Ascending aorta (tissue), 2 donors: ENCODE measurements at regions not wholly inside any gene's neighbourhood (a gene's known extent, or its start where the extent isn't known, plus 50 kb on each side); places are given as distances from the start of the nearest gene placed in this dataset.

Experiments used
- DNase-seq, 2 donors: peaks; one replicate each; pipeline ENCODE4 v3.0.0-alpha.2; 2019; ENCODE audit warnings: low spot score in 2 of 2
- H3K27ac ChIP-seq, 2 donors: fragments of 200-600 bp; sonication (generic); one replicate each; pipeline ENCODE4 v1.5.1; 2016 to 2017; ENCODE audit warnings: mild to moderate bottlenecking in 1 of 2
- H3K27me3 ChIP-seq: fragments of 200-600 bp; sonication (generic); one replicate; pipeline ENCODE4 v1.5.1; 2017
- H3K36me3 ChIP-seq, 2 donors: fragments of 200-600 bp; sonication (generic); one replicate each; pipeline ENCODE4 v1.5.1; 2016
- H3K4me1 ChIP-seq, 2 donors: fragments of 200-600 bp; sonication (generic); one replicate each; pipeline ENCODE4 v1.5.1; 2016 to 2017; ENCODE audit warnings: mild to moderate bottlenecking in 1 of 2
- H3K4me3 ChIP-seq, 2 donors: fragments of 200-600 bp; sonication (generic); one replicate each; pipeline ENCODE4 v1.5.1; 2016 to 2017; ENCODE audit warnings: mild to moderate bottlenecking in 1 of 2
- H3K9me3 ChIP-seq, 2 donors: fragments of 200-600 bp; sonication (generic); one replicate each; pipeline ENCODE4 v1.5.1; 2016
- intact Hi-C: fragments of 100-400 bp; cut with DNase I; formaldehyde crosslinking; loops from one replicate; pipeline ENCODE4 v1.15.1; 2023
- TF ChIP-seq, protein P1 (sequence below), 3 experiments: fragments of 200-600 bp in 2 of 3; fragments of 450-650 bp in 1 of 3; sonication (generic) in 2 of 3; IDR thresholded peaks; one replicate each; pipeline ENCODE4 v1.5.1; 2016 to 2019; ENCODE audit warnings: antibody characterized with exemption in 3 of 3, mild to moderate bottlenecking in 1 of 3, moderate library complexity in 1 of 3

DNA sequence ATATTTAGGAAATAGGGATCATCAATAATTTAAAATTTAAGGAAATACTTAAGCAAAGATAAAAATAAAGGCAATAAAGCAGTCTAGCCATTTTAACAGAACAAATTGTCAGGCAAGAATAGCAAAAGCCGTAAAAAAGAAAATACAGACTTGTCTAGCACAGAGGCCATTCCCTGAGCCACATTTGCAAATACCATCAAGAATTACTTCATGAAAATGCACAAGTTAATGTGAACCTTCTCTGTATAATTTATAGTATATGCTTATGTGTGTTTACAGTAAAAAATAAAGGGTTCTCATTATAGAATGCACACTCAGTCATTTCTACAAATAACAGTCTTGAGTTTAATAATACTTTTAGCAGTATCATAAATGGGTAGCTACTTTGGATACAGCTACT lies 505.9 kb upstream of the CPEB2 start:
- intact Hi-C loops: no loop called here
- Histone ChIP-seq H3K36me3 (no peaks in the 10 kb centered on the region), H3K27me3 (no peaks in the 10 kb centered on the region), H3K27ac (no peak overlapping the region), H3K9me3 (no peaks in the 10 kb centered on the region), H3K4me1 (no peaks in the 10 kb centered on the region), H3K4me3 (no peak overlapping the region)
- DNase-seq: no peak
- TF ChIP-seq, protein P1, sequence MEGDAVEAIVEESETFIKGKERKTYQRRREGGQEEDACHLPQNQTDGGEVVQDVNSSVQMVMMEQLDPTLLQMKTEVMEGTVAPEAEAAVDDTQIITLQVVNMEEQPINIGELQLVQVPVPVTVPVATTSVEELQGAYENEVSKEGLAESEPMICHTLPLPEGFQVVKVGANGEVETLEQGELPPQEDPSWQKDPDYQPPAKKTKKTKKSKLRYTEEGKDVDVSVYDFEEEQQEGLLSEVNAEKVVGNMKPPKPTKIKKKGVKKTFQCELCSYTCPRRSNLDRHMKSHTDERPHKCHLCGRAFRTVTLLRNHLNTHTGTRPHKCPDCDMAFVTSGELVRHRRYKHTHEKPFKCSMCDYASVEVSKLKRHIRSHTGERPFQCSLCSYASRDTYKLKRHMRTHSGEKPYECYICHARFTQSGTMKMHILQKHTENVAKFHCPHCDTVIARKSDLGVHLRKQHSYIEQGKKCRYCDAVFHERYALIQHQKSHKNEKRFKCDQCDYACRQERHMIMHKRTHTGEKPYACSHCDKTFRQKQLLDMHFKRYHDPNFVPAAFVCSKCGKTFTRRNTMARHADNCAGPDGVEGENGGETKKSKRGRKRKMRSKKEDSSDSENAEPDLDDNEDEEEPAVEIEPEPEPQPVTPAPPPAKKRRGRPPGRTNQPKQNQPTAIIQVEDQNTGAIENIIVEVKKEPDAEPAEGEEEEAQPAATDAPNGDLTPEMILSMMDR (IDR thresholded peaks at IDR 0.05): no peak

DNA sequence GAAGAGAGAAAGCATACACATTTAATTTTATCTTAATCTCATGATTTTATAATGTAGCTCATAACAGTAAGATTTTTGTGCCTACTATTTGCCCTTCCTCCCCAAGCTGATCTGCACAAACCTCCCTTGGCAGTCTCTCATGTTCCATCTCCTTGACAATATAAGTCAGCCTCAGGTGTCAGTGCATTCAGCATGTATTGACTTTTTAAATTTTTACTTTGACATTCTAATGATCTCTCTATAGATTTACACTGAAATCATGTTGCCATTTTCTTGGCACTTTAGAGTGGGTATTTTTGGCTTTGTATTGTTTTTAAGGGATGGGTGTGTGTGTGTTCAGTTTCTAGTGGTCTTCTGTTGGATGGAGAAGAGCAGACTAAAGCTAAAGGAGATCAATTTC lies 505.3 kb upstream of the CPEB2 start:
- TF ChIP-seq, protein P1 (IDR thresholded peaks at IDR 0.05): no peak
- Histone ChIP-seq H3K27ac (no peak overlapping the region), H3K36me3 (no peaks in the 10 kb centered on the region), H3K9me3 (no peaks in the 10 kb centered on the region), H3K4me3 (no peak overlapping the region), H3K4me1 (no peaks in the 10 kb centered on the region), H3K27me3 (no peaks in the 10 kb centered on the region)
- DNase-seq: no peak
- intact Hi-C loops: no loop called here

DNA sequence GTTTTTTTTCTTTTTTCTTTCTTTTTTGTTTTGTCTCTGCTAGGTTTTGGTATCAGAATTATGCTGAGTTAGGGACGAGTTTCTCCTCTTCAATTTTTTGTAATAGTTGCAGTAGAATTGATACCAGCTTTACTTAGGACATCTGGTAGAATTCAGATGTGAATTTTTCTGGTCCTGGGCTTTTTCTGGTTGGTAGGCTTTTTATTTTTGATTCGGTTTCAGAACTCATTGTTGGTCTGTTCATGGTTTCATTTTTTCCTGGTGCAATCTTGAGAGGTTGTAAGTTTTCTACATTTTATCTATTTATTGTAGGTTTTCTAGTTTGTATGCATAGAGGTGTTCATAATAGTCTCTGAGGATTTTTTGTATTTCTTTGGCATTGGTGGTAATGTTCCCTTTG lies 498.1 kb upstream of the CPEB2 start:
- TF ChIP-seq, protein P1 (IDR thresholded peaks at IDR 0.05): no peak
- no peaks in the 10 kb centered on the region for H3K4me1 ChIP-seq
- intact Hi-C loops: no loop called here
- no peak overlapping the region for H3K4me3 ChIP-seq
- no peak overlapping the region for H3K27ac ChIP-seq
- no peaks in the 10 kb centered on the region for H3K36me3 ChIP-seq
- no peak for DNase-seq
- H3K9me3 ChIP-seq: no peaks in the 10 kb centered on the region
- no peaks in the 10 kb centered on the region for H3K27me3 ChIP-seq

DNA sequence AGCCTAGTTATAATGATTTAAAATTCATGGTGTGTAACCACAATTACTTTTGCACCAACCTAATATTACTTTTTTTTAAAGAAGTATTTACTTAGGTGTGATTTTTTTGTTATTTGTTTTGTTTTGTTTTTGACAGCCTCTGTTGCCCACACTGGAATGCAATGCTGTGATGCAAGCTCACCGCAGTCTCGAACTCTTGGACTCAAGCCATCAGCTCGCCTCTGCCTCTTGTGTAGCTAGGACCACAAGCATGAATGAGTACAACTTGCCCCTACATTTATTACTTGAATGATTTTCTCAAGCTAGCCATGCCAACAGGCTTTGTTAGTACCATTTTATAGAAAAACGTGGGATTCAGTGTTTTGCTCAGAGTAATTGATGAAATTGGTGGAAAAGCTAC lies 488.8 kb upstream of the CPEB2 start:
- no peak overlapping the region for H3K4me3 ChIP-seq
- no peak for DNase-seq
- no peaks in the 10 kb centered on the region for H3K36me3 ChIP-seq
- intact Hi-C loops: no loop called here
- H3K27me3 ChIP-seq: no peaks in the 10 kb centered on the region
- H3K9me3 ChIP-seq: no peaks in the 10 kb centered on the region
- no peak overlapping the region for H3K27ac ChIP-seq
- no peaks in the 10 kb centered on the region for H3K4me1 ChIP-seq
- TF ChIP-seq, protein P1 (IDR thresholded peaks at IDR 0.05): no peak

DNA sequence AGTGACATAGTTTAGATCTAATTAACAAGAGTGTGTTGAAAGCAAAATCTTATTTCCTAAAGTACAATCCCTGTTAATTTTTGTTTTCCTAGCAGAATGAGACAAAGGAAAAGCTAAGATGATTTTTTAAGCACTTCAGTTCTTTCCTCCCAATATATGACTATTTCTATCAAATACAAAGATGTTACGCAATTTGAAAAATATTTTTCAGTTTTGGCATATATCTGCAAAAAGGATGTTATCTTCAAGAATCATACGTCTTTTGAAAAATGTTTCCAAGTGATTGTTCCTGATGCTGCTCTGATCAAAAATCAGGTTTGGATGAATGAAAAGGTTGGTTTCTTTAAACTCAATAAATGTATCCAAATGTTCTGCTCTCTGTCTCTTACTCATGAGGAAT lies 486.7 kb upstream of the CPEB2 start:
- no peaks in the 10 kb centered on the region for H3K4me1 ChIP-seq
- no peak overlapping the region for H3K27ac ChIP-seq
- no peaks in the 10 kb centered on the region for H3K27me3 ChIP-seq
- intact Hi-C loops: no loop called here
- DNase-seq: no peak
- H3K4me3 ChIP-seq: no peak overlapping the region
- no peaks in the 10 kb centered on the region for H3K9me3 ChIP-seq
- TF ChIP-seq, protein P1 (IDR thresholded peaks at IDR 0.05): no peak
- H3K36me3 ChIP-seq: no peaks in the 10 kb centered on the region

DNA sequence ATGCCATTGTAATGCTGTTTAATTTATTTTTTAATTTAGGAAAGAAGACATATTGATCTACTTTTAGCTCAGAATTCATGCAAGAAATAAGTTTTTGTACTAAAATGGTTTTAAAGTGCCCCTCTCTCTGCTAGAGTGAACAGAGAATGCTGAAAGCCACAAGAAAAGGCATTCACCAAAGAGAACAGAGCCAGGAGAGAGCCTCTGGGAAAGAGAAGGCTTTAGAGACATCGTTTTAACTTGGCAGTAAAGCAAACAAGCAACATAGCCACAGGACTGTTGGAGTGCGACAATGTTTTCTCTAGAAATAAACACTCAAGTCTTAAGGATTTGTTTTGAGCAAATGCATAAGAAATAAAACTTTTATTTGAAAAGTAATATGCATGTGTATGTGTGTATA lies 484.1 kb upstream of the CPEB2 start:
- Histone ChIP-seq H3K4me1 (no peaks in the 10 kb centered on the region), H3K4me3 (no peak overlapping the region), H3K36me3 (no peaks in the 10 kb centered on the region), H3K27me3 (no peaks in the 10 kb centered on the region), H3K27ac (no peak overlapping the region), H3K9me3 (no peaks in the 10 kb centered on the region)
- DNase-seq: no peak
- intact Hi-C loops: no loop called here
- TF ChIP-seq, protein P1 (IDR thresholded peaks at IDR 0.05): no peak
